ENCODE measurements at regions not wholly inside any gene's neighbourhood (a gene's known extent, or its start where the extent isn't known, plus 50 kb on each side); places are given as distances from the start of the nearest gene placed in this dataset.

GRCh38 chr5:89128092-89128491 lies 245.1 kb upstream of the MEF2C start:
- TF ChIP-seq, protein P1, sequence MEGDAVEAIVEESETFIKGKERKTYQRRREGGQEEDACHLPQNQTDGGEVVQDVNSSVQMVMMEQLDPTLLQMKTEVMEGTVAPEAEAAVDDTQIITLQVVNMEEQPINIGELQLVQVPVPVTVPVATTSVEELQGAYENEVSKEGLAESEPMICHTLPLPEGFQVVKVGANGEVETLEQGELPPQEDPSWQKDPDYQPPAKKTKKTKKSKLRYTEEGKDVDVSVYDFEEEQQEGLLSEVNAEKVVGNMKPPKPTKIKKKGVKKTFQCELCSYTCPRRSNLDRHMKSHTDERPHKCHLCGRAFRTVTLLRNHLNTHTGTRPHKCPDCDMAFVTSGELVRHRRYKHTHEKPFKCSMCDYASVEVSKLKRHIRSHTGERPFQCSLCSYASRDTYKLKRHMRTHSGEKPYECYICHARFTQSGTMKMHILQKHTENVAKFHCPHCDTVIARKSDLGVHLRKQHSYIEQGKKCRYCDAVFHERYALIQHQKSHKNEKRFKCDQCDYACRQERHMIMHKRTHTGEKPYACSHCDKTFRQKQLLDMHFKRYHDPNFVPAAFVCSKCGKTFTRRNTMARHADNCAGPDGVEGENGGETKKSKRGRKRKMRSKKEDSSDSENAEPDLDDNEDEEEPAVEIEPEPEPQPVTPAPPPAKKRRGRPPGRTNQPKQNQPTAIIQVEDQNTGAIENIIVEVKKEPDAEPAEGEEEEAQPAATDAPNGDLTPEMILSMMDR (IDR thresholded peaks at IDR 0.05): no peak
- TF ChIP-seq, protein P2, sequence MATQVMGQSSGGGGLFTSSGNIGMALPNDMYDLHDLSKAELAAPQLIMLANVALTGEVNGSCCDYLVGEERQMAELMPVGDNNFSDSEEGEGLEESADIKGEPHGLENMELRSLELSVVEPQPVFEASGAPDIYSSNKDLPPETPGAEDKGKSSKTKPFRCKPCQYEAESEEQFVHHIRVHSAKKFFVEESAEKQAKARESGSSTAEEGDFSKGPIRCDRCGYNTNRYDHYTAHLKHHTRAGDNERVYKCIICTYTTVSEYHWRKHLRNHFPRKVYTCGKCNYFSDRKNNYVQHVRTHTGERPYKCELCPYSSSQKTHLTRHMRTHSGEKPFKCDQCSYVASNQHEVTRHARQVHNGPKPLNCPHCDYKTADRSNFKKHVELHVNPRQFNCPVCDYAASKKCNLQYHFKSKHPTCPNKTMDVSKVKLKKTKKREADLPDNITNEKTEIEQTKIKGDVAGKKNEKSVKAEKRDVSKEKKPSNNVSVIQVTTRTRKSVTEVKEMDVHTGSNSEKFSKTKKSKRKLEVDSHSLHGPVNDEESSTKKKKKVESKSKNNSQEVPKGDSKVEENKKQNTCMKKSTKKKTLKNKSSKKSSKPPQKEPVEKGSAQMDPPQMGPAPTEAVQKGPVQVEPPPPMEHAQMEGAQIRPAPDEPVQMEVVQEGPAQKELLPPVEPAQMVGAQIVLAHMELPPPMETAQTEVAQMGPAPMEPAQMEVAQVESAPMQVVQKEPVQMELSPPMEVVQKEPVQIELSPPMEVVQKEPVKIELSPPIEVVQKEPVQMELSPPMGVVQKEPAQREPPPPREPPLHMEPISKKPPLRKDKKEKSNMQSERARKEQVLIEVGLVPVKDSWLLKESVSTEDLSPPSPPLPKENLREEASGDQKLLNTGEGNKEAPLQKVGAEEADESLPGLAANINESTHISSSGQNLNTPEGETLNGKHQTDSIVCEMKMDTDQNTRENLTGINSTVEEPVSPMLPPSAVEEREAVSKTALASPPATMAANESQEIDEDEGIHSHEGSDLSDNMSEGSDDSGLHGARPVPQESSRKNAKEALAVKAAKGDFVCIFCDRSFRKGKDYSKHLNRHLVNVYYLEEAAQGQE (IDR thresholded peaks at IDR 0.05; ENCODE audit: insufficient read depth in 1 of 2, low read depth in 2 of 2, low read length in 1 of 2): no peak
